B cell (primary cell): ENCODE measurements at regions not wholly inside any gene's neighbourhood (a gene's known extent, or its start where the extent isn't known, plus 50 kb on each side); places are given as distances from the start of the nearest gene placed in this dataset.

Source experiments
- CTCF ChIP-seq: fragments of 200-600 bp; IDR thresholded peaks from one replicate; pipeline ENCODE4 v1.8.0; 2022; ENCODE audit warnings: antibody characterized with exemption, mild to moderate bottlenecking
- EZH2 ChIP-seq: IDR thresholded peaks from 2 replicates; pipeline ENCODE4 v1.6.1; 2012; ENCODE audit warnings: borderline replicate concordance, low read depth, mild to moderate bottlenecking, moderate library complexity, low read length; ENCODE audit not compliant: insufficient read depth, poor library complexity, severe bottlenecking

GRCh38 chr2:171617981-171618380, 69.3 kb upstream of the DYNC1I2 start:
- TF ChIP-seq CTCF (no peak), EZH2 (no peak)
